Parathyroid adenoma (tissue), 2 donors: ENCODE measurements at regions not wholly inside any gene's neighbourhood (a gene's known extent, or its start where the extent isn't known, plus 50 kb on each side); places are given as distances from the start of the nearest gene placed in this dataset.

ENCODE experiments used
- H2AFZ ChIP-seq: fragments of 300-600 bp; sonication (generic); one replicate; pipeline ENCODE4 v1.7.0; 2017; ENCODE audit warnings: antibody characterized with exemption, mild to moderate bottlenecking
- H3K27ac ChIP-seq: fragments of 300-600 bp; sonication (generic); one replicate; pipeline ENCODE4 v1.7.0; 2017
- H3K27me3 ChIP-seq: fragments of 300-600 bp; sonication (generic); one replicate; pipeline ENCODE4 v1.7.0; 2017; ENCODE audit warnings: low read length; ENCODE audit not compliant: control insufficient read depth, insufficient read depth
- H3K36me3 ChIP-seq: fragments of 300-600 bp; sonication (generic); one replicate; pipeline ENCODE4 v1.7.0; 2017; ENCODE audit warnings: low read length; ENCODE audit not compliant: control insufficient read depth, insufficient read depth
- H3K4me1 ChIP-seq: fragments of 300-600 bp; sonication (generic); one replicate; pipeline ENCODE4 v1.7.0; 2017; ENCODE audit warnings: control low read depth
- H3K4me2 ChIP-seq: fragments of 300-600 bp; sonication (generic); one replicate; pipeline ENCODE4 v1.7.0; 2017; ENCODE audit warnings: low read length
- H3K4me3 ChIP-seq: fragments of 300-600 bp; sonication (generic); one replicate; pipeline ENCODE4 v1.7.0; 2017; ENCODE audit warnings: low read depth, low read length
- H3K79me2 ChIP-seq: fragments of 300-600 bp; sonication (generic); one replicate; pipeline ENCODE4 v1.7.0; 2017; ENCODE audit warnings: control low read depth
- H3K9ac ChIP-seq: fragments of 300-600 bp; sonication (generic); one replicate; pipeline ENCODE4 v1.7.0; 2017; ENCODE audit warnings: mild to moderate bottlenecking
- H3K9me3 ChIP-seq: fragments of 300-600 bp; sonication (generic); one replicate; pipeline ENCODE4 v1.7.0; 2017; ENCODE audit warnings: low read length; ENCODE audit not compliant: control insufficient read depth
- TF ChIP-seq, protein P1 (sequence below): fragments of 300-600 bp; sonication (generic); IDR thresholded peaks from one replicate; pipeline ENCODE4 v1.7.0; 2017; ENCODE audit warnings: antibody characterized with exemption, mild to moderate bottlenecking
- donor health status: primary hyperparathyroidism.

DNA sequence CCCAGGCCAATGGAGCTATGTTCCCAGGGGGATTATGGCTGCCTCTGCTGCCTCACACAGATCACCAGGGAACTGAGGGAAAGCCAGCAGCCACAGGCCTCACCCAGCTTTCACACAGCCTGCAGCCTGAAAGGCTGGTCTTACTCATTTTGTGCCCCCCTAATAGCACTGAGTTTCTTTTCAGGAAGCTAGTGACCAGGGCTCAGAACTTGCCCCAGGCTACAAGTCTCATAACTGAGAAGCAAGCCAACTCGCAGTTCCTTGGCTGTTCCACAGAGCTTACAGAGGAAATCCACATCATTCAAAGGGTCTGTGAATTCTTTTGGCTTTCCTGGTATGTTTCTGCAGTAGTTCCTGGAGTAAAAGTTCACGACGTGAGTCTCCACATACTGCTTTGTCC lies 524.8 kb upstream of the GJE1 start:
- no peaks in the 10 kb centered on the region for H3K79me2 ChIP-seq
- TF ChIP-seq, protein P1, sequence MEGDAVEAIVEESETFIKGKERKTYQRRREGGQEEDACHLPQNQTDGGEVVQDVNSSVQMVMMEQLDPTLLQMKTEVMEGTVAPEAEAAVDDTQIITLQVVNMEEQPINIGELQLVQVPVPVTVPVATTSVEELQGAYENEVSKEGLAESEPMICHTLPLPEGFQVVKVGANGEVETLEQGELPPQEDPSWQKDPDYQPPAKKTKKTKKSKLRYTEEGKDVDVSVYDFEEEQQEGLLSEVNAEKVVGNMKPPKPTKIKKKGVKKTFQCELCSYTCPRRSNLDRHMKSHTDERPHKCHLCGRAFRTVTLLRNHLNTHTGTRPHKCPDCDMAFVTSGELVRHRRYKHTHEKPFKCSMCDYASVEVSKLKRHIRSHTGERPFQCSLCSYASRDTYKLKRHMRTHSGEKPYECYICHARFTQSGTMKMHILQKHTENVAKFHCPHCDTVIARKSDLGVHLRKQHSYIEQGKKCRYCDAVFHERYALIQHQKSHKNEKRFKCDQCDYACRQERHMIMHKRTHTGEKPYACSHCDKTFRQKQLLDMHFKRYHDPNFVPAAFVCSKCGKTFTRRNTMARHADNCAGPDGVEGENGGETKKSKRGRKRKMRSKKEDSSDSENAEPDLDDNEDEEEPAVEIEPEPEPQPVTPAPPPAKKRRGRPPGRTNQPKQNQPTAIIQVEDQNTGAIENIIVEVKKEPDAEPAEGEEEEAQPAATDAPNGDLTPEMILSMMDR, result no peak
- no peak overlapping the region for H3K4me3 ChIP-seq
- H3K9me3 ChIP-seq, result no peaks in the 10 kb centered on the region
- no peak overlapping the region for H2AFZ ChIP-seq
- H3K27ac ChIP-seq, result no peak overlapping the region
- no peaks in the 10 kb centered on the region for H3K27me3 ChIP-seq
- no peak overlapping the region for H3K9ac ChIP-seq
- no peaks in the 10 kb centered on the region for H3K36me3 ChIP-seq
- no peaks in the 10 kb centered on the region for H3K4me1 ChIP-seq
- H3K4me2 ChIP-seq, result no peak overlapping the region

DNA sequence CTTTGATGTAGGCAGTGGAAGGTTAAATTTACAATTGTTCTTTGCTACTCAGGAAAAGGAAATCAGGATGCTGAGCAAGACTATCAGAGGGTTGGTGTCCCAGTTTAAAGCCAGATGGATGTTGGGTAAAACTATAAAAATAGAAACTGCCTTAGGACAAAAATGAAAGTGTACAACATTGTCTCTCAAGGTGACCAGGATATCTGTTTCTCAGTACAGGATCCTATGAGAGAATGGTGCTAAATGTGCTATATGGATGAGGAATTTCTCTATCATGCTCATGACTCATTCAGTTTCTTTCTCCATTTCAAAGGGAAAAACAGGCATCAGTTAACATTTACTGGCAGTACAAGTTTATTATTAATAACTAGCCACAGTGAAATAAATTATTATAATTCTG lies 534.2 kb upstream of the GJE1 start:
- no peaks in the 10 kb centered on the region for H3K36me3 ChIP-seq
- H3K4me3 ChIP-seq, result no peak overlapping the region
- no peaks in the 10 kb centered on the region for H3K27me3 ChIP-seq
- no peak overlapping the region for H3K9ac ChIP-seq
- no peaks in the 10 kb centered on the region for H3K79me2 ChIP-seq
- no peak overlapping the region for H3K27ac ChIP-seq
- H3K4me1 ChIP-seq, result no peaks in the 10 kb centered on the region
- H3K9me3 ChIP-seq, result no peaks in the 10 kb centered on the region
- TF ChIP-seq, protein P1, result no peak
- H3K4me2 ChIP-seq, result no peak overlapping the region
- no peak overlapping the region for H2AFZ ChIP-seq

DNA sequence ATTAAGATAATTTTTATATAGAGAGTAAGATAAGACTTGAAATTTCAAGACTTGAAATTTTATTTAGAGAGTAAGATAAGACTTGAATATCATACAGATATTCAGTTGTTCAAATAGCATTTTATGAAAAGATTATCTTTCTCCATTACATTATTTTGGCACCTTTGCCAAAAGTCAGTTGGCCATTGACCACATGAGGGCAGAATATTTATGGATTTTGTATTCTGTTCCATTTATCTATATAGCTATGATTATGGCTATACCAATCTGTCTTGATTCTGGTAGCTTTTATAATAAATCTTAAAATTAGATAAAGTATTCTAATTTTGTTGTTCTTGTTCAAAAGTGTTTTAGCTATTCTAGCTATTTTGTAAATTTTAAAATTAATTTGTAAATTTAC lies 537.9 kb upstream of the GJE1 start:
- Histone ChIP-seq H3K4me3 (no peak overlapping the region), H3K36me3 (no peaks in the 10 kb centered on the region), H3K79me2 (no peaks in the 10 kb centered on the region), H3K9me3 (no peaks in the 10 kb centered on the region), H3K9ac (no peak overlapping the region), H2AFZ (no peak overlapping the region), H3K27ac (no peak overlapping the region), H3K4me1 (no peaks in the 10 kb centered on the region), H3K27me3 (no peaks in the 10 kb centered on the region), H3K4me2 (no peak overlapping the region)
- TF ChIP-seq, protein P1, result no peak

DNA sequence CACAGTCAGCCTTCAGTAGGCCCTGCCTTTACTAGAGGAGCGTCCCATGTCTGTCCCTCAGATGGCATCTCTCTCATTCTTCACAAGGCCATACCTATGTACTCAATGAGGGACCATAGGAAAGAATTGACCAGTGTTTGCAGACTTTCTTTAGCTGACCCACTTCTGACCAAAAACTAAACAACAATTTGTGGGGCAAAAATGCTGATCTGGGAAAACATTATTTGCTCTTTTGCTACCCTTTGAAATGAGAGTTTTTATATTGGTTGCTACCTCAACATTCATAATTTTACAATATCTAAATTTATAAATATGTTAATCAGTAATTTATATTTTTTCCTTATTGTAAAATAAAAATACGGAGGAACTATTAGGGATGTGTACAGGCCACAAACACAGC lies 539.4 kb upstream of the GJE1 start:
- no peaks in the 10 kb centered on the region for H3K4me1 ChIP-seq
- H3K9me3 ChIP-seq, result no peaks in the 10 kb centered on the region
- H3K36me3 ChIP-seq, result no peaks in the 10 kb centered on the region
- H3K79me2 ChIP-seq, result no peaks in the 10 kb centered on the region
- TF ChIP-seq, protein P1, result no peak
- H3K4me3 ChIP-seq, result no peak overlapping the region
- H2AFZ ChIP-seq, result no peak overlapping the region
- H3K9ac ChIP-seq, result no peak overlapping the region
- H3K27ac ChIP-seq, result no peak overlapping the region
- H3K4me2 ChIP-seq, result no peak overlapping the region
- H3K27me3 ChIP-seq, result no peaks in the 10 kb centered on the region

DNA sequence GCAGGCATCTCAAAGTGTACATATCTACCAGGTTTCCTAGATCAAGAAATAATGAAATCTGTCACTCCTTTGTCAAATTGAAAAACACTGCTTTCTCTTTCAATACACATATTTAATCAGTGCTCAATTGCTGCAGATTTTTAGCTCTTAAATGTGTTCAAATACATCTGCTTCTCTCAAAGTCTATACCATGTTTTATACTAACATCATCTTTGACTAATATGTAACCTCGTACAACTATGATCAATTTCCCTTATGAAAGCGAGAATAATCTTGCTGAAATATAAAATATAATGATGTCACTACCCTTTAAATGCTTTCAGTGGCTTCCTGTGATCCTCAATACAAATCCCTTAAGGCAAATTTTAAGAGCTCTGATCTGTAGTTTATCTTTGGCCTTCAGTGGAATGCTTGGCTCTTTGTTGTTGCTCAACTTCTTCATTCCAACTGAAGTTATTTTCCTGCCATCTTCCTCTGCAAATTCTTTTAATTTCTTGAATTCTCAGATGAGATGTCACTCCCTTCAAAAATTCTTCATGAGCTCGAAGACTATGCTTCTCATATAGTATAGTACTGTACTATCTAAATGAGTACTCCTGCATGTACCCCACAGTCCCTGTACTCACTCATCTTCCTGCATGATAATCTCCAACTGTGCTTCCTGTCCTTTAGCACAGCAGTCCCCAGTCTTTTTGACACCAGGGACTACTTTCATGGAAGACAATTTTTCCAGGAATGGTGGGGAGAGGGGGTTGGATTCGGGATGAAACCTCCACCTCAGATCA lies 545.1 kb upstream of the GJE1 start:
- TF ChIP-seq, protein P1, result no peak
- H3K27me3 ChIP-seq, result no peaks in the 10 kb centered on the region
- H2AFZ ChIP-seq, result no peak overlapping the region
- no peak overlapping the region for H3K9ac ChIP-seq
- no peaks in the 10 kb centered on the region for H3K79me2 ChIP-seq
- H3K4me1 ChIP-seq, result no peaks in the 10 kb centered on the region
- no peak overlapping the region for H3K4me2 ChIP-seq
- H3K27ac ChIP-seq, result no peak overlapping the region
- H3K36me3 ChIP-seq, result no peaks in the 10 kb centered on the region
- H3K9me3 ChIP-seq, result no peaks in the 10 kb centered on the region
- no peak overlapping the region for H3K4me3 ChIP-seq
